ENCODE measurements at regions not wholly inside any gene's neighbourhood (a gene's known extent, or its start where the extent isn't known, plus 50 kb on each side); places are given as distances from the start of the nearest gene placed in this dataset.

DNA sequence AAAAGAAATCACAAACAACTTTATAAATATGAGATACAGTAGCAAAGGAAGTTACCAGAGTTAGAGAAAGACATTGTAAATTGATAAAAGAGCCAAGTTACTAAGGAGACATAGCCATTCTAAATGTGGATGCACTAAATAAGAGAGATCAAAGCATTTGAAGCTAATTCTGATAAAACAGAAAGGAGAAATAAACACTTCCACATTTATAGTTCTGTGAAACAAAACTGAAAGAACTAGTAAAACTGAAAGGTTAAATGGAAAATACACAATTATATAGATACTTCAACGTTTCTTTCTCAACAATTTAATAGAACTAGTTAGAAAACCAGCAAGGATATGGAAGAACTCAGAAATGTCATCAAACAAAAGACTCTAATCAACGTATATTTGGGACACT lies 309.0 kb upstream of the CDH2 start:
- TF ChIP-seq, protein P1, sequence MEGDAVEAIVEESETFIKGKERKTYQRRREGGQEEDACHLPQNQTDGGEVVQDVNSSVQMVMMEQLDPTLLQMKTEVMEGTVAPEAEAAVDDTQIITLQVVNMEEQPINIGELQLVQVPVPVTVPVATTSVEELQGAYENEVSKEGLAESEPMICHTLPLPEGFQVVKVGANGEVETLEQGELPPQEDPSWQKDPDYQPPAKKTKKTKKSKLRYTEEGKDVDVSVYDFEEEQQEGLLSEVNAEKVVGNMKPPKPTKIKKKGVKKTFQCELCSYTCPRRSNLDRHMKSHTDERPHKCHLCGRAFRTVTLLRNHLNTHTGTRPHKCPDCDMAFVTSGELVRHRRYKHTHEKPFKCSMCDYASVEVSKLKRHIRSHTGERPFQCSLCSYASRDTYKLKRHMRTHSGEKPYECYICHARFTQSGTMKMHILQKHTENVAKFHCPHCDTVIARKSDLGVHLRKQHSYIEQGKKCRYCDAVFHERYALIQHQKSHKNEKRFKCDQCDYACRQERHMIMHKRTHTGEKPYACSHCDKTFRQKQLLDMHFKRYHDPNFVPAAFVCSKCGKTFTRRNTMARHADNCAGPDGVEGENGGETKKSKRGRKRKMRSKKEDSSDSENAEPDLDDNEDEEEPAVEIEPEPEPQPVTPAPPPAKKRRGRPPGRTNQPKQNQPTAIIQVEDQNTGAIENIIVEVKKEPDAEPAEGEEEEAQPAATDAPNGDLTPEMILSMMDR (IDR thresholded peaks at IDR 0.05): no peak
- TF ChIP-seq POLR2A (IDR thresholded peaks at IDR 0.05): no peak

All from lower leg skin (tissue), 3 donors.